HepG2 (cell line): ENCODE measurements at regions not wholly inside any gene's neighbourhood (a gene's known extent, or its start where the extent isn't known, plus 50 kb on each side); places are given as distances from the start of the nearest gene placed in this dataset.

ENCODE experiments used
- ATAC-seq: fragments of 200-7000 bp; cut with Tn5 transposase; 3 replicates; pipeline ENCODE4 v1.9.1; 2020; ENCODE audit warnings: mild to moderate bottlenecking, moderate library complexity
- BruUV-seq: library from RNA; stranded (reverse); fragments of 400-500 nt; replicated peaks from 2 replicates; lab custom pipeline; 2021; lab: Mats Ljungman, UMichigan
- CTCF ChIA-PET: fragments of 300-600 bp; formaldehyde crosslinking; extraction: SDS; loops from one replicate; lab custom pipeline; 2021; ENCODE audit warnings: low total read pairs, inconsistent platforms, low intra/inter-chr PET ratio; lab: Yijun Ruan, JAX
- POLR2A ChIA-PET: fragments of 350-600 bp; sonication (Branson Sonifier 250); formaldehyde crosslinking; loops from one replicate; lab custom pipeline; 2020; ENCODE audit warnings: antibody characterized with exemption, inconsistent platforms; lab: Yijun Ruan, JAX
- DNase-seq: peaks from one replicate; pipeline ENCODE4 v3.0.0-alpha.2; 2015; ENCODE audit warnings: low spot score
- FAIRE-seq: peaks from 3 replicates; lab custom pipeline; 2011; peaks lifted over from hg19 to GRCh38; lab: Jason Lieb, UNC
- H2AFZ ChIP-seq: one replicate; pipeline ENCODE4 v1.6.1; 2011; ENCODE audit warnings: low read length, inconsistent platforms
- H3K27ac ChIP-seq: fragments of 300-600 bp; 3 replicates; pipeline ENCODE4 v1.8.0; 2011; ENCODE audit warnings: mixed run types, mild to moderate bottlenecking, mixed read lengths, low read length, inconsistent platforms; ENCODE audit not compliant: insufficient read depth; ENCODE audit errors: extremely low read length
- H3K27me3 ChIP-seq, 2 experiments: fragments of 200-600 bp in 1 of 2; 2 replicates in 1 of 2; 3 replicates in 1 of 2; pipeline versions ENCODE4 v1.6.0 to v1.8.0; 2011; ENCODE audit warnings: low read length in 2 of 2, mild to moderate bottlenecking in 2 of 2, moderate library complexity in 2 of 2, inconsistent platforms in 1 of 2; ENCODE audit not compliant: insufficient read depth in 2 of 2, control insufficient read depth in 1 of 2
- H3K36me3 ChIP-seq, 2 experiments: fragments of 200-600 bp in 1 of 2; replicated peaks in 1 of 2; 2 replicates in 1 of 2; 3 replicates in 1 of 2; pipeline versions ENCODE4 v1.5.1 to v1.8.0; 2011; ENCODE audit warnings: low read length in 2 of 2, inconsistent platforms in 1 of 2; ENCODE audit not compliant: insufficient read depth in 2 of 2, control insufficient read depth in 1 of 2
- H3K4me1 ChIP-seq: 2 replicates; pipeline ENCODE4 v1.5.1; 2012; ENCODE audit warnings: low read length, inconsistent platforms; ENCODE audit not compliant: insufficient read depth
- H3K4me2 ChIP-seq: 2 replicates; pipeline ENCODE4 v1.6.0; 2011; ENCODE audit warnings: low read depth, low read length, inconsistent platforms
- H3K4me3 ChIP-seq, 3 experiments: fragments of 200-600 bp in 1 of 3; sonication (generic), shearing (Covaris generic) in 1 of 3; replicated peaks in 1 of 3; 2 replicates each; pipeline ENCODE4 v1.5.1; 2011 to 2016; ENCODE audit warnings: low read length in 3 of 3, inconsistent platforms in 2 of 3, low read depth in 2 of 3, mild to moderate bottlenecking in 2 of 3, control low read depth in 1 of 3, mixed read lengths in 1 of 3; ENCODE audit not compliant: insufficient read depth in 1 of 3
- H3K79me2 ChIP-seq: one replicate; pipeline ENCODE4 v1.6.1; 2011; ENCODE audit warnings: low read length, inconsistent platforms; ENCODE audit not compliant: insufficient read depth
- H3K9ac ChIP-seq: 2 replicates; pipeline ENCODE4 v1.6.0; 2011; ENCODE audit warnings: mild to moderate bottlenecking, low read depth, low read length, inconsistent platforms; ENCODE audit not compliant: insufficient read depth
- H3K9me3 ChIP-seq: 2 replicates; pipeline ENCODE4 v1.5.1; 2012; ENCODE audit warnings: mild to moderate bottlenecking, low read length
- H4K20me1 ChIP-seq: 2 replicates; pipeline ENCODE4 v1.6.0; 2011; ENCODE audit warnings: inconsistent platforms, mild to moderate bottlenecking, low read length, moderate library complexity; ENCODE audit not compliant: insufficient read depth
- CBFB ChIP-seq: sonication (generic); formaldehyde crosslinking; IDR thresholded peaks from 2 replicates; pipeline ENCODE4 v1.4.0; 2020; ENCODE audit warnings: missing genetic modification reagents
- EP300 ChIP-seq, 3 experiments: sonication (generic) in 1 of 3; formaldehyde crosslinking in 1 of 3; IDR thresholded peaks; 2 replicates each; pipeline versions ENCODE4 v1.5.1 to v1.6.1; 2011 to 2020; ENCODE audit warnings: low read depth in 2 of 3, low read length in 2 of 3, borderline replicate concordance in 1 of 3, improper control_type of control experiment in 1 of 3, mild to moderate bottlenecking in 1 of 3, missing genetic modification reagents in 1 of 3, moderate library complexity in 1 of 3
- HNF4A ChIP-seq: sonication (generic); formaldehyde crosslinking; IDR thresholded peaks from 2 replicates; pipeline ENCODE4 v1.4.0; 2020; ENCODE audit warnings: missing genetic modification reagents
- HNF4G ChIP-seq, 2 experiments: sonication (generic) in 1 of 2; formaldehyde crosslinking in 1 of 2; IDR thresholded peaks; 2 replicates each; pipeline versions ENCODE4 v1.4.0 to v1.6.1; 2011 to 2020; ENCODE audit warnings: borderline replicate concordance in 2 of 2, low read depth in 2 of 2, mild to moderate bottlenecking in 2 of 2, low read length in 1 of 2, missing genetic modification reagents in 1 of 2, moderate library complexity in 1 of 2
- SIX4 ChIP-seq: sonication (generic); formaldehyde crosslinking; IDR thresholded peaks from 2 replicates; pipeline ENCODE4 v1.4.0; 2020; ENCODE audit warnings: missing genetic modification reagents
- SOX5 ChIP-seq: IDR thresholded peaks from 2 replicates; pipeline ENCODE4 v1.6.1; 2016; ENCODE audit warnings: borderline replicate concordance
- SOX6 ChIP-seq, 2 experiments: fragments of 450-650 bp in 1 of 2; sonication (generic) in 1 of 2; formaldehyde crosslinking in 1 of 2; IDR thresholded peaks; 2 replicates each; pipeline versions ENCODE4 v1.4.0 to v1.6.1; 2017 to 2020; ENCODE audit warnings: antibody characterized with exemption in 1 of 2, mild to moderate bottlenecking in 1 of 2, missing genetic modification reagents in 1 of 2
- ZNF234 ChIP-seq: sonication (generic); formaldehyde crosslinking; conservative IDR thresholded peaks from 2 replicates; pipeline ENCODE4 v1.5.1; 2020; ENCODE audit warnings: mild to moderate bottlenecking, missing genetic modification reagents
- ZNF335 ChIP-seq: sonication (generic); formaldehyde crosslinking; IDR thresholded peaks from 2 replicates; pipeline ENCODE4 v1.4.0; 2020; ENCODE audit warnings: missing genetic modification reagents
- ZNF33B ChIP-seq: sonication (generic); formaldehyde crosslinking; IDR thresholded peaks from 2 replicates; pipeline ENCODE4 v1.5.1; 2020; ENCODE audit warnings: mild to moderate bottlenecking, missing genetic modification reagents
- ZNF841 ChIP-seq: sonication (generic); formaldehyde crosslinking; IDR thresholded peaks from 2 replicates; pipeline ENCODE4 v1.8.1; 2023; ENCODE audit warnings: missing genetic modification reagents, borderline replicate concordance
- WGBS: methylation state at CpG from one replicate; pipeline ENCODE4 v1.1.6; 2017; ENCODE audit warnings: low lambda C conversion rate; 5-methylcytosine and 5-hydroxymethylcytosine counted together
- in situ Hi-C: cut with HindIII; loops from 2 replicates; pipeline ENCODE4 v1.10.0; 2017; ENCODE audit warnings: low pct_unique_long_range_greater_than_20kb; ENCODE audit not compliant: extremely low pct_ligation_motif_present
- intact Hi-C: fragments of 100-400 bp; cut with micrococcal nuclease; formaldehyde crosslinking; loops from one replicate; pipeline ENCODE4 v1.10.0; 2022; ENCODE audit not compliant: unreplicated experiment
- TF ChIP-seq, protein P1 (sequence below): sonication (generic); formaldehyde crosslinking; IDR thresholded peaks from 2 replicates; pipeline ENCODE4 v1.4.0; 2020; ENCODE audit warnings: mild to moderate bottlenecking, missing genetic modification reagents, borderline replicate concordance
- TF ChIP-seq, protein P2 (sequence below): sonication (generic); formaldehyde crosslinking; IDR thresholded peaks from 2 replicates; pipeline ENCODE4 v1.4.0; 2020; ENCODE audit warnings: missing genetic modification reagents
- TF ChIP-seq, protein P3 (sequence below): sonication (generic); formaldehyde crosslinking; IDR thresholded peaks from 2 replicates; pipeline ENCODE4 v1.9.0; 2022; ENCODE audit warnings: low read depth, missing genetic modification reagents

DNA sequence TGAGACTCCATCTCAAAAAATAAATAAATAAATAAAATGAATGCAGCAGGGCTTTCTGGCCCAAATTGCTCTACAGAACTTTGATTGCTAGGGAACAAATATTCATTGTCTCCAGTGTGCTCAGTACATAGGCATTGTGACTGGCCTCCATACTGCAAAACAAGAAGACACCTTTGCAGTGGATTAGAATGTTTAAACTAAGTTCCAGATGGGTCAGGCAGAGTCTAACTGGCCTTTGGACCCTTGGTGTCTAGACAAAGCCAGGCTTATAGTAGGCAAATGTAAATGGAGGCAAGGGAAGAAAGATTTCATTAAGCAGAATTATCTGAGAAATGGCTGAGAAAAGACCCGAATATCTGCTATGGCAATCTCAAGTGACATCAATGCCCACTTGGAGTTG lies 335.2 kb upstream of the C2CD4B start (continued):
- TF ChIP-seq, protein P1, sequence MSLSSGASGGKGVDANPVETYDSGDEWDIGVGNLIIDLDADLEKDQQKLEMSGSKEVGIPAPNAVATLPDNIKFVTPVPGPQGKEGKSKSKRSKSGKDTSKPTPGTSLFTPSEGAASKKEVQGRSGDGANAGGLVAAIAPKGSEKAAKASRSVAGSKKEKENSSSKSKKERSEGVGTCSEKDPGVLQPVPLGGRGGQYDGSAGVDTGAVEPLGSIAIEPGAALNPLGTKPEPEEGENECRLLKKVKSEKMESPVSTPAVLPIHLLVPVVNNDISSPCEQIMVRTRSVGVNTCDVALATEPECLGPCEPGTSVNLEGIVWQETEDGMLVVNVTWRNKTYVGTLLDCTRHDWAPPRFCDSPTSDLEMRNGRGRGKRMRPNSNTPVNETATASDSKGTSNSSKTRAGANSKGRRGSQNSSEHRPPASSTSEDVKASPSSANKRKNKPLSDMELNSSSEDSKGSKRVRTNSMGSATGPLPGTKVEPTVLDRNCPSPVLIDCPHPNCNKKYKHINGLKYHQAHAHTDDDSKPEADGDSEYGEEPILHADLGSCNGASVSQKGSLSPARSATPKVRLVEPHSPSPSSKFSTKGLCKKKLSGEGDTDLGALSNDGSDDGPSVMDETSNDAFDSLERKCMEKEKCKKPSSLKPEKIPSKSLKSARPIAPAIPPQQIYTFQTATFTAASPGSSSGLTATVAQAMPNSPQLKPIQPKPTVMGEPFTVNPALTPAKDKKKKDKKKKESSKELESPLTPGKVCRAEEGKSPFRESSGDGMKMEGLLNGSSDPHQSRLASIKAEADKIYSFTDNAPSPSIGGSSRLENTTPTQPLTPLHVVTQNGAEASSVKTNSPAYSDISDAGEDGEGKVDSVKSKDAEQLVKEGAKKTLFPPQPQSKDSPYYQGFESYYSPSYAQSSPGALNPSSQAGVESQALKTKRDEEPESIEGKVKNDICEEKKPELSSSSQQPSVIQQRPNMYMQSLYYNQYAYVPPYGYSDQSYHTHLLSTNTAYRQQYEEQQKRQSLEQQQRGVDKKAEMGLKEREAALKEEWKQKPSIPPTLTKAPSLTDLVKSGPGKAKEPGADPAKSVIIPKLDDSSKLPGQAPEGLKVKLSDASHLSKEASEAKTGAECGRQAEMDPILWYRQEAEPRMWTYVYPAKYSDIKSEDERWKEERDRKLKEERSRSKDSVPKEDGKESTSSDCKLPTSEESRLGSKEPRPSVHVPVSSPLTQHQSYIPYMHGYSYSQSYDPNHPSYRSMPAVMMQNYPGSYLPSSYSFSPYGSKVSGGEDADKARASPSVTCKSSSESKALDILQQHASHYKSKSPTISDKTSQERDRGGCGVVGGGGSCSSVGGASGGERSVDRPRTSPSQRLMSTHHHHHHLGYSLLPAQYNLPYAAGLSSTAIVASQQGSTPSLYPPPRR = no peak
- TF ChIP-seq HNF4A (CRISPR knock-in tag) (peak; percentile 68), SOX5 (CRISPR knock-in tag) (peak; percentile 24; the same call in 1 of the 2 replicates), EP300 (IDR thresholded peaks at IDR 0.05; ENCODE audit: low read depth in 2 of 2, low read length in 2 of 2) (0 out of 4 replicates have a peak, but pooled peaks of 1 of the 2 experiments have one; percentile 9), EP300 (CRISPR knock-in tag; IDR thresholded peaks at IDR 0.05; ENCODE audit: borderline replicate concordance) (no peak), SOX6 (IDR thresholded peaks at IDR 0.05) (no peak), SOX6 (CRISPR knock-in tag; IDR thresholded peaks at IDR 0.05) (peak; percentile 34), HNF4G (IDR thresholded peaks at IDR 0.05; ENCODE audit: borderline replicate concordance, low read depth, low read length) (0 out of 2 replicates have a peak, but pooled peaks have one; percentile 34), HNF4G (CRISPR knock-in tag; IDR thresholded peaks at IDR 0.05; ENCODE audit: borderline replicate concordance, low read depth) (no peak)

DNA sequence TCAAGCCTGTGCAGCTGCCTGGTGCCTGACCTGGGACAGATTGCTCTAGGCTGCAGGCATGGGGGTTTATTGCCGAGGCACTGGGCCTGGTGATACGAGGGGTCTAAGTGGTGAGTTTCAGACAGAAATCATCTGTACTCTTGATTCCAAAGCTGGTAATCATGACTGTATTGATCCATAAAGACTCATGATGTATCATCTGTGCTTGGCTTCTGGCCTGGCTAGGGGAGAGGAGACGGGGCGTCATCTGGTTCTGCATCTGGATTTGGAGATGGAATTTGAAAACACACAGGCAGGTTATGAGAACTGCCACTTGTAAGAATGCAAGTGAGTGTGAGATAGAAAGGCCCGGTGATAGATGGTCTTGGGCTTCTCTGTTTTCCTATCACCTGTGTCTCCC lies 337.4 kb upstream of the C2CD4B start:
- POLR2A ChIA-PET = interaction anchor here (1.5 kb wide), 1 partner anchor 111 kb away, joined by 4 read pairs; no protein-coding TSS in a partner anchor
- TF ChIP-seq ZNF234 (CRISPR knock-in tag) (no peak), CBFB (CRISPR knock-in tag) (no peak), ZNF841 (CRISPR knock-in tag) (no peak), ZNF33B (no peak), SIX4 (CRISPR knock-in tag) (no peak), ZNF335 (no peak)
- TF ChIP-seq, protein P2, sequence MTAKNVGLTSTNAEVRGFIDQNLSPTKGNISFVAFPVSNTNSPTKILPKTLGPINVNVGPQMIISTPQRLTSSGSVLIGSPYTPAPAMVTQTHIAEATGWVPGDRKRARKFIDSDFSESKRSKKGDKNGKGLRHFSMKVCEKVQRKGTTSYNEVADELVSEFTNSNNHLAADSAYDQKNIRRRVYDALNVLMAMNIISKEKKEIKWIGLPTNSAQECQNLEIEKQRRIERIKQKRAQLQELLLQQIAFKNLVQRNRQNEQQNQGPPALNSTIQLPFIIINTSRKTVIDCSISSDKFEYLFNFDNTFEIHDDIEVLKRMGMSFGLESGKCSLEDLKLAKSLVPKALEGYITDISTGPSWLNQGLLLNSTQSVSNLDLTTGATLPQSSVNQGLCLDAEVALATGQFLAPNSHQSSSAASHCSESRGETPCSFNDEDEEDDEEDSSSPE (CRISPR knock-in tag) = no peak
- TF ChIP-seq, protein P3, sequence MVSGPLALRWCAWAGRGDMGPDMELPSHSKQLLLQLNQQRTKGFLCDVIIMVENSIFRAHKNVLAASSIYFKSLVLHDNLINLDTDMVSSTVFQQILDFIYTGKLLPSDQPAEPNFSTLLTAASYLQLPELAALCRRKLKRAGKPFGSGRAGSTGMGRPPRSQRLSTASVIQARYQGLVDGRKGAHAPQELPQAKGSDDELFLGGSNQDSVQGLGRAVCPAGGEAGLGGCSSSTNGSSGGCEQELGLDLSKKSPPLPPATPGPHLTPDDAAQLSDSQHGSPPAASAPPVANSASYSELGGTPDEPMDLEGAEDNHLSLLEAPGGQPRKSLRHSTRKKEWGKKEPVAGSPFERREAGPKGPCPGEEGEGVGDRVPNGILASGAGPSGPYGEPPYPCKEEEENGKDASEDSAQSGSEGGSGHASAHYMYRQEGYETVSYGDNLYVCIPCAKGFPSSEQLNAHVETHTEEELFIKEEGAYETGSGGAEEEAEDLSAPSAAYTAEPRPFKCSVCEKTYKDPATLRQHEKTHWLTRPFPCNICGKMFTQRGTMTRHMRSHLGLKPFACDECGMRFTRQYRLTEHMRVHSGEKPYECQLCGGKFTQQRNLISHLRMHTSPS (CRISPR knock-in tag) = no peak

More for the DNA sequence above, 337.4 kb upstream of the C2CD4B start:
- no peak for ATAC-seq
- CTCF ChIA-PET = no interaction called here
- Histone ChIP-seq H4K20me1 (no peaks in the 10 kb centered on the region), H3K36me3 (no peaks in the 10 kb centered on the region), H3K79me2 (no peaks in the 10 kb centered on the region), H3K4me2 (no peak overlapping the region), H3K27ac (peak overlapping the region; percentile 10), H3K4me3 (no peak overlapping the region), H3K27me3 (no peaks in the 10 kb centered on the region), H2AFZ (no peak overlapping the region), H3K4me1 (peaks cover 93% of the 10 kb centered on the region), H3K9me3 (no peaks in the 10 kb centered on the region), H3K9ac (no peak overlapping the region)
- no peak for DNase-seq
- BruUV-seq = no TSS peak
- FAIRE-seq = no peak
- WGBS = 97% methylated on average over 5 of the region's 5 CpGs
- in situ Hi-C loops = no loop called here
- intact Hi-C loops = no loop called here
